ENCODE measurements at regions not wholly inside any gene's neighbourhood (a gene's known extent, or its start where the extent isn't known, plus 50 kb on each side); places are given as distances from the start of the nearest gene placed in this dataset.

- DNase-seq: no peak
These were observed 97.2 kb downstream of the TRIM36 start for GRCh38 chr5:115072266-115073064.

- DNase-seq: no peak
These were observed 99.0 kb downstream of the TRIM36 start for GRCh38 chr5:115070737-115071136.

GRCh38 chr5:115069087-115069968, 100.4 kb downstream of the TRIM36 start:
- DNase-seq: peak; percentile 44

- peak; percentile 75 for DNase-seq
These were observed 101.2 kb downstream of the TRIM36 start for GRCh38 chr5:115068239-115069086.

GRCh38 chr5:115064380-115064779, 105.3 kb downstream of the TRIM36 start:
- DNase-seq: no peak

GRCh38 chr5:115054387-115054951, 115.2 kb downstream of the TRIM36 start:
- no peak for DNase-seq

- no peak for DNase-seq
These were observed 116.8 kb downstream of the TRIM36 start for GRCh38 chr5:115052948-115053347.

GRCh38 chr5:115050866-115051265, 118.8 kb downstream of the TRIM36 start:
- no peak for DNase-seq

GRCh38 chr5:115033861-115034260, 135.8 kb downstream of the TRIM36 start:
- DNase-seq: no peak

- DNase-seq: no peak
These were observed 141.2 kb downstream of the TRIM36 start for GRCh38 chr5:115028557-115028956.

GRCh38 chr5:115024922-115025321, 144.8 kb downstream of the TRIM36 start:
- no peak for DNase-seq

- no peak for DNase-seq
These were observed 147.4 kb downstream of the TRIM36 start for GRCh38 chr5:115022303-115022702.

GRCh38 chr5:115016646-115017045, 153.1 kb downstream of the TRIM36 start:
- DNase-seq: no peak

- DNase-seq: no peak
These were observed 170.5 kb downstream of the TRIM36 start for GRCh38 chr5:114999176-114999575.

GRCh38 chr5:114989512-114989911, 180.2 kb downstream of the TRIM36 start:
- no peak for DNase-seq

- DNase-seq: no peak
These were observed 181.6 kb downstream of the TRIM36 start for GRCh38 chr5:114988096-114988495.

- no peak for DNase-seq
These were observed 184.9 kb downstream of the TRIM36 start for GRCh38 chr5:114984796-114985195.

GRCh38 chr5:114981111-114981510, 188.6 kb downstream of the TRIM36 start:
- DNase-seq: no peak

GRCh38 chr5:114977979-114978573, 191.6 kb downstream of the TRIM36 start:
- no peak for DNase-seq

GRCh38 chr5:114969482-114969881, 200.2 kb downstream of the TRIM36 start:
- no peak for DNase-seq

- DNase-seq: no peak
These were observed 212.3 kb downstream of the TRIM36 start for GRCh38 chr5:114957384-114957783.

- DNase-seq: no peak
These were observed 216.1 kb downstream of the TRIM36 start for GRCh38 chr5:114953565-114953964.

Measured in NCI-H2227 treated with DMSO at 0.1 percent for 48 hours (cell line).